ENCODE measurements at regions not wholly inside any gene's neighbourhood (a gene's known extent, or its start where the extent isn't known, plus 50 kb on each side); places are given as distances from the start of the nearest gene placed in this dataset.

DNA sequence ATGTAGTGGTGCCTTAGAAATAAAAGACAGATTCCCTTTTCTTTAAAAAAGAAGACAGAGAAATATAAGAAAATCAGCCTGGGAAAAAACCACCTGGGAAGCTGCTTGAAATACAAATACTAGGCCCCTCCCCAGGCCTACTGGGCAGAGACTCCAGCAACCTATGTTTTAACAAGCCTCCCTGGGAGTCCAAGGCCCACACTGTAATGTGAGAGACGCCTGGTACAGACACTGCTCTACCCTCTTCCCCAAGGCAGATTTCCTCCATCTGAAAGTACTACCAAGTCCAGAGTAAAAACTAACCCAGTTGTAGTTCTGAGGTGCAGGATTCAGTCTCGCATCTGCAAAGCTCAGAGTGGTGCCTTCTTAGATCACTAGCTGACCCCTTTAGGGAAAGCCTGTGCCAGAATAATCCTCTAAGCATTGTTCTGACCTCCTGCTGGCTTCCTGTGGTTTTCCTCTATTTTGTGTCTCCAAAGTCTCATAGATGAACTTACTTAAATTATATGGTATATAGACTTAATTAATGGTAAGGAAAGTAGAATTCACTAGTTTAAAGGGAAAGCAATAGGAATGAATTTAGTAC, 270.2 kb upstream of the SLC35B3 start:
- TF ChIP-seq, protein P1, sequence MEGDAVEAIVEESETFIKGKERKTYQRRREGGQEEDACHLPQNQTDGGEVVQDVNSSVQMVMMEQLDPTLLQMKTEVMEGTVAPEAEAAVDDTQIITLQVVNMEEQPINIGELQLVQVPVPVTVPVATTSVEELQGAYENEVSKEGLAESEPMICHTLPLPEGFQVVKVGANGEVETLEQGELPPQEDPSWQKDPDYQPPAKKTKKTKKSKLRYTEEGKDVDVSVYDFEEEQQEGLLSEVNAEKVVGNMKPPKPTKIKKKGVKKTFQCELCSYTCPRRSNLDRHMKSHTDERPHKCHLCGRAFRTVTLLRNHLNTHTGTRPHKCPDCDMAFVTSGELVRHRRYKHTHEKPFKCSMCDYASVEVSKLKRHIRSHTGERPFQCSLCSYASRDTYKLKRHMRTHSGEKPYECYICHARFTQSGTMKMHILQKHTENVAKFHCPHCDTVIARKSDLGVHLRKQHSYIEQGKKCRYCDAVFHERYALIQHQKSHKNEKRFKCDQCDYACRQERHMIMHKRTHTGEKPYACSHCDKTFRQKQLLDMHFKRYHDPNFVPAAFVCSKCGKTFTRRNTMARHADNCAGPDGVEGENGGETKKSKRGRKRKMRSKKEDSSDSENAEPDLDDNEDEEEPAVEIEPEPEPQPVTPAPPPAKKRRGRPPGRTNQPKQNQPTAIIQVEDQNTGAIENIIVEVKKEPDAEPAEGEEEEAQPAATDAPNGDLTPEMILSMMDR (IDR thresholded peaks at IDR 0.05) = no peak
- DNase-seq = no peak
- WGBS, 2 donors = 27 to 31% methylated on average over 2 of the region's 2 CpGs
- Histone ChIP-seq H3K27ac (no peak overlapping the region), H3K27me3 (no peaks in the 10 kb centered on the region), H3K4me3 (no peak overlapping the region), H3K36me3 (no peaks in the 10 kb centered on the region), H3K9me3 (no peaks in the 10 kb centered on the region), H3K4me1 (peaks cover 0 to 4% (median 0%) of the 10 kb centered on the region in 9 donors)
- intact Hi-C loops (cut with DNase I) = loop anchor here in 3 of 10 donors (5.0 to 10.0 kb wide), 3 partner anchors 179 to 1732 kb away; no protein-coding TSS in a partner anchor
- no peak for ATAC-seq

DNA sequence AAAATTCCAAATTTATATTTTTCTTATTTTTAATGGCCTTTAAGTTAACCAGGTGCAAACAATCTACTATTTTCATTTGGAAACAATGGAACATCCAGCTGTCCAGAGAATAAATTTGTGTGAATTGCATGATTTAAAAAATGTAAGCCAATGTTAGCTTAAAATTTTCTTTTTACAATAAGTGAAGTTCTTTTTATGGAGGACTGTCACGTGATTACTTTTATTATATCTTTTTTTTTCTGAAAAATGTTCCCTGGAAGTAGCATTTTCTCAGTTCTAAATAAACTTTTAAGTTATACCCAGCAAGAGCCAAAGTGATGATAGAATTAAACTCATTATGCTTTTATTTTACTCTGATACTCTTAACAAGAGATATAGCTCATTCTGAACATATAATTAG, 267.7 kb upstream of the SLC35B3 start:
- Histone ChIP-seq H3K4me1 (peaks cover 0 to under 1% (median 0%) of the 10 kb centered on the region in 9 donors), H3K4me3 (no peak overlapping the region), H3K36me3 (no peaks in the 10 kb centered on the region), H3K9me3 (no peaks in the 10 kb centered on the region), H3K27ac (no peak overlapping the region), H3K27me3 (no peaks in the 10 kb centered on the region)
- WGBS, 2 donors = 87 to 88% methylated on average over 1 of the region's 1 CpG
- TF ChIP-seq, protein P1 (IDR thresholded peaks at IDR 0.05) = no peak
- intact Hi-C loops (cut with DNase I) = loop anchor here in 2 of 10 donors (10.0 kb wide), 2 partner anchors 182 to 1732 kb away; no protein-coding TSS in a partner anchor
- no peak for ATAC-seq
- no peak for DNase-seq

- intact Hi-C loops (cut with DNase I) = no loop called here
- no peaks in the 10 kb centered on the region for H3K4me1 ChIP-seq
- DNase-seq (no peak), ATAC-seq (no peak)
- H3K36me3 ChIP-seq = no peaks in the 10 kb centered on the region
- TF ChIP-seq, protein P1 (IDR thresholded peaks at IDR 0.05) = no peak
- H3K4me3 ChIP-seq = no peak overlapping the region
- no peak overlapping the region for H3K27ac ChIP-seq
- H3K27me3 ChIP-seq = no peaks in the 10 kb centered on the region
- peaks cover 0 to 8% (median 0%) of the 10 kb centered on the region in 11 donors for H3K9me3 ChIP-seq
- WGBS, 2 donors = 67 to 77% methylated on average over 1 of the region's 1 CpG
These were observed 253.5 kb upstream of the SLC35B3 start for GRCh38 chr6:8688821-8689220.

DNA sequence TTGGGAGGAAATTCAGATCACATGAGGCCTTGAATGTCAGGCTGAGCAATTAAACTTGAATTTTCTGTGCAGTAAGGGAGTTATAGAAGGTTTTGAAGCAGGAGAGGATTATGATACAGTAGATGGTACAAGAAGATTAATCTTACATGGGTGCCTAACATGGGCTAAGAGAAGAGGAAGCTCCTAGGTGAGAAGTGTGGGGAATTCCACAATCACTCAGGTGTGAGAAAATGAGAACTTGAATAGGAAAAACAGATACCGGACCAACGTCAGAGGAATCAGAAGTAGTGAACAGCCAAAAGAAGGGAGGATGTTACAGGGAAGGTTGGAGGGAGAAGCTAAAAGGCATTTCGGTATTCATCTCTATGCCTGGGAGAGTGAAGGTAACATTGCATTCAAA, 250.7 kb upstream of the SLC35B3 start:
- Histone ChIP-seq H3K9me3 (no peaks in the 10 kb centered on the region), H3K4me1 (no peaks in the 10 kb centered on the region), H3K27ac (no peak overlapping the region), H3K27me3 (no peaks in the 10 kb centered on the region), H3K36me3 (no peaks in the 10 kb centered on the region), H3K4me3 (no peak overlapping the region)
- TF ChIP-seq, protein P1 (IDR thresholded peaks at IDR 0.05) = no peak
- WGBS, 2 donors = 71 to 89% methylated on average over 3 of the region's 3 CpGs
- no peak for DNase-seq
- intact Hi-C loops (cut with DNase I) = no loop called here
- ATAC-seq = no peak
